Adrenal gland (tissue), 9 donors: ENCODE measurements at regions not wholly inside any gene's neighbourhood (a gene's known extent, or its start where the extent isn't known, plus 50 kb on each side); places are given as distances from the start of the nearest gene placed in this dataset.

Source experiments
- DNase-seq, 7 donors: peaks; one replicate each; pipeline ENCODE4 v3.0.0-alpha.2; 2019 to 2020
- H3K27ac ChIP-seq, 5 donors: fragments of 200-600 bp; sonication (generic) in 4 of 5; 1 replicate in 3 of 5; 2 replicates in 2 of 5; pipeline versions ENCODE4 v1.5.1 to v1.8.0; 2016 to 2020; ENCODE audit warnings: mild to moderate bottlenecking in 1 of 5
- H3K27me3 ChIP-seq: fragments of 200-600 bp; 2 replicates; pipeline ENCODE4 v1.8.0; 2021
- H3K36me3 ChIP-seq, 2 donors: fragments of 200-600 bp; replicated peaks in 1 of 2; 1 replicate in 1 of 2; 2 replicates in 1 of 2; pipeline versions ENCODE4 v1.5.1 to v1.8.0; 2018 to 2022
- H3K4me1 ChIP-seq, 2 donors: fragments of 200-600 bp; replicated peaks in 1 of 2; 1 replicate in 1 of 2; 2 replicates in 1 of 2; pipeline versions ENCODE4 v1.5.1 to v1.8.0; 2018 to 2021
- H3K4me3 ChIP-seq, 4 donors: fragments of 200-600 bp; sonication (generic) in 3 of 4; one replicate each; pipeline ENCODE4 v1.5.1; 2016 to 2018
- H3K9me3 ChIP-seq, 3 donors: fragments of 200-600 bp; sonication (generic) in 1 of 3; replicated peaks in 1 of 3; 1 replicate in 2 of 3; 2 replicates in 1 of 3; pipeline versions ENCODE4 v1.5.1 to v1.8.0; 2016 to 2021
- CTCF ChIP-seq, 6 experiments: fragments of 450-650 bp in 4 of 6; fragments of 200-600 bp in 2 of 6; sonication (generic) in 1 of 6; IDR thresholded peaks; 1 replicate in 5 of 6; 2 replicates in 1 of 6; pipeline versions ENCODE4 v1.5.1 to v1.8.0; 2016 to 2021; ENCODE audit warnings: antibody characterized with exemption in 6 of 6, mild to moderate bottlenecking in 2 of 6, moderate library complexity in 1 of 6
- POLR2A ChIP-seq, 2 donors: fragments of 450-650 bp; IDR thresholded peaks; one replicate each; pipeline ENCODE4 v1.6.1; 2017; ENCODE audit warnings: antibody characterized with exemption in 2 of 2, mild to moderate bottlenecking in 2 of 2, moderate library complexity in 1 of 2
- WGBS, 4 donors: extraction: QIAGEN DNeasy Blood & Tissue Kit in 2 of 4; methylation state at CpG; one replicate each; pipeline versions ENCODE4 v1.1.5 to v1.1.7; 2013 to 2017; 5-methylcytosine and 5-hydroxymethylcytosine counted together
- intact Hi-C, 2 donors: fragments of 100-400 bp; cut with DNase I; formaldehyde crosslinking; loops; one replicate each; pipeline versions ENCODE4 v1.14.1 to v1.15.0; 2022 to 2023
- donor health status: healthy with polysubstance abuse.
- donor health status: Bipolar disorder and iron deficiency.
- donor health status: DM: yes; HTN: yes; CAD: no.
- donor health status: DM: no; HTN: no; CAD: no.
- donor health status: DM: no; HTN: no; CAD: no.

GRCh38 chr2:176819306-176819705 lies 393.3 kb upstream of the HNRNPA3 start:
- Histone ChIP-seq H3K9me3 (no peaks in the 10 kb centered on the region), H3K27ac (no peak overlapping the region), H3K4me3 (no peak overlapping the region), H3K4me1 (peaks cover 0 to 4% of the 10 kb centered on the region in 2 donors), H3K27me3 (no peaks in the 10 kb centered on the region), H3K36me3 (no peaks in the 10 kb centered on the region)
- intact Hi-C loops: loop anchor here (5.0 to 10.0 kb wide), 5 partner anchors 172 to 695 kb away; partner anchors contain the start of genes HOXD8 (in 2 of the 2) and HOXD9 (in 1 of the 2)
- no peak for DNase-seq
- WGBS, 4 donors: 89 to 98% (median 96%) methylated on average over 4 of the region's 4 CpGs
- no peak for TF ChIP-seq POLR2A (IDR thresholded peaks at IDR 0.05)
- no peak for TF ChIP-seq CTCF (IDR thresholded peaks at IDR 0.05)

GRCh38 chr2:176820371-176820932 lies 392.1 kb upstream of the HNRNPA3 start:
- Histone ChIP-seq H3K36me3 (no peaks in the 10 kb centered on the region), H3K4me3 (no peak overlapping the region), H3K27ac (no peak overlapping the region), H3K27me3 (no peaks in the 10 kb centered on the region), H3K4me1 (no peaks in the 10 kb centered on the region), H3K9me3 (no peaks in the 10 kb centered on the region)
- DNase-seq: no peak
- TF ChIP-seq CTCF (IDR thresholded peaks at IDR 0.05) (no peak), POLR2A (IDR thresholded peaks at IDR 0.05) (no peak)
- intact Hi-C loops: no loop called here

- Histone ChIP-seq H3K27me3 (no peaks in the 10 kb centered on the region), H3K9me3 (no peaks in the 10 kb centered on the region), H3K27ac (no peak overlapping the region), H3K4me1 (no peaks in the 10 kb centered on the region), H3K36me3 (no peaks in the 10 kb centered on the region), H3K4me3 (no peak overlapping the region)
- intact Hi-C loops: no loop called here
- DNase-seq: no peak
- WGBS, 4 donors: 90 to 99% (median 98%) methylated on average over 4 of the region's 4 CpGs
- no peak for TF ChIP-seq CTCF (IDR thresholded peaks at IDR 0.05)
- no peak for TF ChIP-seq POLR2A (IDR thresholded peaks at IDR 0.05)
Observed at GRCh38 chr2:176821350-176821749, 391.2 kb upstream of the HNRNPA3 start.

GRCh38 chr2:176822060-176822459 lies 390.5 kb upstream of the HNRNPA3 start:
- intact Hi-C loops: no loop called here
- H3K27ac ChIP-seq: no peak overlapping the region
- TF ChIP-seq POLR2A (IDR thresholded peaks at IDR 0.05) (no peak), CTCF (IDR thresholded peaks at IDR 0.05) (no peak)
- 87 to 92% (median 91%) methylated on average over 2 of the region's 2 CpGs for WGBS, 4 donors
- no peaks in the 10 kb centered on the region for H3K36me3 ChIP-seq
- no peak for DNase-seq
- H3K27me3 ChIP-seq: no peaks in the 10 kb centered on the region
- H3K4me1 ChIP-seq: no peaks in the 10 kb centered on the region
- H3K4me3 ChIP-seq: no peak overlapping the region
- no peaks in the 10 kb centered on the region for H3K9me3 ChIP-seq
